Mesenchymal stem cell (in vitro differentiated cells and primary cell): ENCODE measurements at regions not wholly inside any gene's neighbourhood (a gene's known extent, or its start where the extent isn't known, plus 50 kb on each side); places are given as distances from the start of the nearest gene placed in this dataset.

Experiments used
- DNase-seq: peaks from one replicate; pipeline ENCODE4 v3.0.0-alpha.2; 2013
- H2AFZ ChIP-seq: one replicate; pipeline ENCODE4 v1.6.1; 2013; ENCODE audit warnings: low read depth, mild to moderate bottlenecking, control low read depth, inconsistent platforms, low read length, moderate library complexity
- H2AK5ac ChIP-seq: 2 replicates; pipeline ENCODE4 v1.6.1; 2013; ENCODE audit warnings: low read length, moderate library complexity, mild to moderate bottlenecking, inconsistent platforms; ENCODE audit not compliant: severe bottlenecking
- H2BK120ac ChIP-seq: one replicate; pipeline ENCODE4 v1.6.1; 2013; ENCODE audit warnings: low read depth, mild to moderate bottlenecking, inconsistent platforms, low read length, moderate library complexity
- H2BK12ac ChIP-seq, 2 experiments: one replicate each; pipeline ENCODE4 v1.6.1; 2013; ENCODE audit warnings: inconsistent platforms in 2 of 2, low read length in 2 of 2, mild to moderate bottlenecking in 2 of 2, moderate library complexity in 2 of 2, control low read depth in 1 of 2
- H2BK15ac ChIP-seq: one replicate; pipeline ENCODE4 v1.6.1; 2013; ENCODE audit warnings: mild to moderate bottlenecking, low read depth, inconsistent platforms; ENCODE audit not compliant: poor library complexity, severe bottlenecking
- H2BK5ac ChIP-seq: 2 replicates; pipeline ENCODE4 v1.6.1; 2013; ENCODE audit warnings: low read depth, mild to moderate bottlenecking, low read length, control low read depth, inconsistent platforms; ENCODE audit not compliant: poor library complexity, severe bottlenecking
- H3K14ac ChIP-seq, 2 experiments: one replicate each; pipeline ENCODE4 v1.6.1; 2013; ENCODE audit warnings: inconsistent platforms in 2 of 2, low read length in 2 of 2, control low read depth in 1 of 2, mild to moderate bottlenecking in 1 of 2, moderate library complexity in 1 of 2
- H3K18ac ChIP-seq, 2 experiments: one replicate each; pipeline ENCODE4 v1.6.1; 2013; ENCODE audit warnings: inconsistent platforms in 2 of 2, low read length in 2 of 2, control low read depth in 1 of 2, low read depth in 1 of 2, mild to moderate bottlenecking in 1 of 2
- H3K23ac ChIP-seq, 2 experiments: one replicate each; pipeline ENCODE4 v1.6.1; 2013; ENCODE audit warnings: inconsistent platforms in 2 of 2, low read length in 2 of 2, mild to moderate bottlenecking in 2 of 2, moderate library complexity in 2 of 2, control low read depth in 1 of 2
- H3K27ac ChIP-seq: 2 replicates; pipeline ENCODE4 v1.5.1; 2013; ENCODE audit warnings: mild to moderate bottlenecking, moderate library complexity, low read length, control low read depth, inconsistent platforms; ENCODE audit not compliant: poor library complexity, severe bottlenecking
- H3K27me3 ChIP-seq, 2 experiments: 2 replicates each; pipeline versions ENCODE4 v1.6.1 to v1.7.0; 2013; ENCODE audit warnings: low read length in 2 of 2, mild to moderate bottlenecking in 2 of 2, moderate library complexity in 2 of 2, control low read depth in 1 of 2, inconsistent platforms in 1 of 2; ENCODE audit not compliant: control insufficient read depth in 1 of 2, insufficient read depth in 1 of 2
- H3K36me3 ChIP-seq, 2 experiments: 2 replicates each; pipeline versions ENCODE4 v1.6.1 to v1.7.0; 2013; ENCODE audit warnings: low read length in 2 of 2, control low read depth in 1 of 2, inconsistent platforms in 1 of 2, low read depth in 1 of 2, mild to moderate bottlenecking in 1 of 2; ENCODE audit not compliant: insufficient read depth in 2 of 2, control insufficient read depth in 1 of 2
- H3K4ac ChIP-seq, 2 experiments: one replicate each; pipeline ENCODE4 v1.6.1; 2013; ENCODE audit warnings: inconsistent platforms in 2 of 2, low read length in 2 of 2, mild to moderate bottlenecking in 2 of 2, moderate library complexity in 2 of 2, control low read depth in 1 of 2, low read depth in 1 of 2
- H3K4me1 ChIP-seq: 2 replicates; pipeline ENCODE4 v1.6.1; 2013; ENCODE audit warnings: low read depth, low read length, control low read depth; ENCODE audit not compliant: control insufficient read depth, insufficient read depth
- H3K4me2 ChIP-seq: 2 replicates; pipeline ENCODE4 v1.6.1; 2013; ENCODE audit warnings: low read length, mild to moderate bottlenecking, inconsistent platforms; ENCODE audit not compliant: poor library complexity, severe bottlenecking
- H3K4me3 ChIP-seq, 2 experiments: 2 replicates each; pipeline versions ENCODE4 v1.5.1 to v1.7.0; 2013; ENCODE audit warnings: low read length in 2 of 2, mild to moderate bottlenecking in 2 of 2, control low read depth in 1 of 2, low read depth in 1 of 2; ENCODE audit not compliant: insufficient read depth in 1 of 2
- H3K79me1 ChIP-seq: replicated peaks from 2 replicates; pipeline ENCODE4 v1.6.1; 2013; ENCODE audit warnings: mild to moderate bottlenecking, control low read depth, low read length, inconsistent platforms; ENCODE audit not compliant: poor library complexity, severe bottlenecking
- H3K9ac ChIP-seq: 2 replicates; pipeline ENCODE4 v1.7.0; 2013; ENCODE audit warnings: mild to moderate bottlenecking, low read length, moderate library complexity
- H3K9me3 ChIP-seq: 2 replicates; pipeline ENCODE4 v1.7.0; 2013; ENCODE audit warnings: mild to moderate bottlenecking, low read length; ENCODE audit not compliant: control insufficient read depth
- H4K8ac ChIP-seq: one replicate; pipeline ENCODE4 v1.6.1; 2013; ENCODE audit warnings: inconsistent platforms, mild to moderate bottlenecking, low read length, moderate library complexity
- H4K91ac ChIP-seq: one replicate; pipeline ENCODE4 v1.6.1; 2013; ENCODE audit warnings: mild to moderate bottlenecking, low read length, inconsistent platforms
- WGBS: methylation state at CpG from one replicate; pipeline ENCODE4 v1.1.7; 2013; ENCODE audit warnings: mixed read lengths; 5-methylcytosine and 5-hydroxymethylcytosine counted together

- no peak overlapping the region for H4K91ac ChIP-seq
- peaks cover 3% of the 10 kb centered on the region for H3K9me3 ChIP-seq
- DNase-seq: no peak
- H2BK120ac ChIP-seq: no peak overlapping the region
- no peak overlapping the region for H2BK12ac ChIP-seq
- H3K4me3 ChIP-seq: no peak overlapping the region
- no peak overlapping the region for H3K9ac ChIP-seq
- no peaks in the 10 kb centered on the region for H3K27me3 ChIP-seq
- no peak overlapping the region for H2AK5ac ChIP-seq
- no peaks in the 10 kb centered on the region for H3K79me1 ChIP-seq
- no peak overlapping the region for H3K27ac ChIP-seq
- no peak overlapping the region for H3K14ac ChIP-seq
- no peak overlapping the region for H2BK15ac ChIP-seq
- H3K4ac ChIP-seq: no peak overlapping the region
- 78% methylated on average over 4 of the region's 5 CpGs for WGBS
- no peak overlapping the region for H3K23ac ChIP-seq
- no peak overlapping the region for H3K18ac ChIP-seq
- H3K4me2 ChIP-seq: no peak overlapping the region
- H3K4me1 ChIP-seq: no peaks in the 10 kb centered on the region
- no peak overlapping the region for H2AFZ ChIP-seq
- no peak overlapping the region for H4K8ac ChIP-seq
- no peak overlapping the region for H2BK5ac ChIP-seq
- H3K36me3 ChIP-seq: no peaks in the 10 kb centered on the region
Observed at GRCh38 chr18:56470406-56471351, 167.7 kb downstream of the TXNL1 start.

- H3K4me3 ChIP-seq: no peak overlapping the region
- no peaks in the 10 kb centered on the region for H3K27me3 ChIP-seq
- no peak overlapping the region for H2BK120ac ChIP-seq
- no peak overlapping the region for H4K91ac ChIP-seq
- no peak overlapping the region for H2BK5ac ChIP-seq
- no peak overlapping the region for H4K8ac ChIP-seq
- no peak overlapping the region for H2AK5ac ChIP-seq
- peaks cover 14% of the 10 kb centered on the region for H3K9me3 ChIP-seq
- no peaks in the 10 kb centered on the region for H3K36me3 ChIP-seq
- no peak overlapping the region for H2BK15ac ChIP-seq
- H3K18ac ChIP-seq: no peak overlapping the region
- H3K4ac ChIP-seq: no peak overlapping the region
- WGBS: 62% methylated on average over 4 of the region's 4 CpGs
- H3K9ac ChIP-seq: no peak overlapping the region
- H3K79me1 ChIP-seq: no peaks in the 10 kb centered on the region
- no peak overlapping the region for H3K14ac ChIP-seq
- H3K4me1 ChIP-seq: no peaks in the 10 kb centered on the region
- H3K23ac ChIP-seq: no peak overlapping the region
- DNase-seq: no peak
- no peak overlapping the region for H3K4me2 ChIP-seq
- no peak overlapping the region for H3K27ac ChIP-seq
- no peak overlapping the region for H2BK12ac ChIP-seq
- no peak overlapping the region for H2AFZ ChIP-seq
Observed at GRCh38 chr18:56469582-56469981, 168.8 kb downstream of the TXNL1 start.

GRCh38 chr18:56468396-56468795 lies 170.0 kb downstream of the TXNL1 start:
- Histone ChIP-seq H4K91ac (no peak overlapping the region), H2BK15ac (no peak overlapping the region), H3K23ac (no peak overlapping the region), H3K4me3 (no peak overlapping the region), H3K4me2 (no peak overlapping the region), H3K14ac (no peak overlapping the region), H2BK120ac (no peak overlapping the region), H3K27me3 (no peaks in the 10 kb centered on the region), H2BK12ac (no peak overlapping the region), H4K8ac (no peak overlapping the region), H2AFZ (no peak overlapping the region), H2BK5ac (no peak overlapping the region), H3K36me3 (no peaks in the 10 kb centered on the region), H3K18ac (no peak overlapping the region), H3K27ac (no peak overlapping the region), H2AK5ac (no peak overlapping the region), H3K4me1 (no peaks in the 10 kb centered on the region), H3K9me3 (peaks cover 18% of the 10 kb centered on the region), H3K4ac (no peak overlapping the region), H3K79me1 (no peaks in the 10 kb centered on the region), H3K9ac (no peak overlapping the region)
- no peak for DNase-seq
- no CpG with 5 or more reads among the region's 1 CpG for WGBS

GRCh38 chr18:56462276-56462675 lies 176.1 kb downstream of the TXNL1 start:
- no peak overlapping the region for H4K91ac ChIP-seq
- H3K27me3 ChIP-seq: no peaks in the 10 kb centered on the region
- H2BK12ac ChIP-seq: no peak overlapping the region
- no peak overlapping the region for H2BK120ac ChIP-seq
- no peaks in the 10 kb centered on the region for H3K79me1 ChIP-seq
- H3K36me3 ChIP-seq: no peaks in the 10 kb centered on the region
- no peak overlapping the region for H2BK5ac ChIP-seq
- H3K27ac ChIP-seq: no peak overlapping the region
- no peak overlapping the region for H4K8ac ChIP-seq
- WGBS: 62% methylated on average over 1 of the region's 1 CpG
- no peaks in the 10 kb centered on the region for H3K4me1 ChIP-seq
- H2AFZ ChIP-seq: no peak overlapping the region
- no peak overlapping the region for H3K9ac ChIP-seq
- H3K4me2 ChIP-seq: no peak overlapping the region
- DNase-seq: no peak
- no peak overlapping the region for H3K14ac ChIP-seq
- no peak overlapping the region for H2BK15ac ChIP-seq
- H3K18ac ChIP-seq: no peak overlapping the region
- H3K4ac ChIP-seq: no peak overlapping the region
- no peak overlapping the region for H2AK5ac ChIP-seq
- no peak overlapping the region for H3K4me3 ChIP-seq
- H3K23ac ChIP-seq: no peak overlapping the region
- H3K9me3 ChIP-seq: peaks cover 18% of the 10 kb centered on the region
